Erythroblast (primary cell): ENCODE measurements at regions not wholly inside any gene's neighbourhood (a gene's known extent, or its start where the extent isn't known, plus 50 kb on each side); places are given as distances from the start of the nearest gene placed in this dataset.
A peak's percentile ranks its signal among the peaks of the same experiment; 100 is the strongest.

Experiments
- DNase-seq, 2 experiments: peaks; one replicate each; lab custom pipeline; 2025; lab: John Stamatoyannopoulos, UW
- GATA1 ChIP-seq: IDR thresholded peaks from 2 replicates; pipeline ENCODE4 v1.6.1; 2011; ENCODE audit warnings: low read depth, mild to moderate bottlenecking, control low read depth, low read length, moderate library complexity
- POLR2A ChIP-seq: IDR thresholded peaks from 2 replicates; pipeline ENCODE4 v1.6.1; 2011; ENCODE audit warnings: mild to moderate bottlenecking, low read length

DNA sequence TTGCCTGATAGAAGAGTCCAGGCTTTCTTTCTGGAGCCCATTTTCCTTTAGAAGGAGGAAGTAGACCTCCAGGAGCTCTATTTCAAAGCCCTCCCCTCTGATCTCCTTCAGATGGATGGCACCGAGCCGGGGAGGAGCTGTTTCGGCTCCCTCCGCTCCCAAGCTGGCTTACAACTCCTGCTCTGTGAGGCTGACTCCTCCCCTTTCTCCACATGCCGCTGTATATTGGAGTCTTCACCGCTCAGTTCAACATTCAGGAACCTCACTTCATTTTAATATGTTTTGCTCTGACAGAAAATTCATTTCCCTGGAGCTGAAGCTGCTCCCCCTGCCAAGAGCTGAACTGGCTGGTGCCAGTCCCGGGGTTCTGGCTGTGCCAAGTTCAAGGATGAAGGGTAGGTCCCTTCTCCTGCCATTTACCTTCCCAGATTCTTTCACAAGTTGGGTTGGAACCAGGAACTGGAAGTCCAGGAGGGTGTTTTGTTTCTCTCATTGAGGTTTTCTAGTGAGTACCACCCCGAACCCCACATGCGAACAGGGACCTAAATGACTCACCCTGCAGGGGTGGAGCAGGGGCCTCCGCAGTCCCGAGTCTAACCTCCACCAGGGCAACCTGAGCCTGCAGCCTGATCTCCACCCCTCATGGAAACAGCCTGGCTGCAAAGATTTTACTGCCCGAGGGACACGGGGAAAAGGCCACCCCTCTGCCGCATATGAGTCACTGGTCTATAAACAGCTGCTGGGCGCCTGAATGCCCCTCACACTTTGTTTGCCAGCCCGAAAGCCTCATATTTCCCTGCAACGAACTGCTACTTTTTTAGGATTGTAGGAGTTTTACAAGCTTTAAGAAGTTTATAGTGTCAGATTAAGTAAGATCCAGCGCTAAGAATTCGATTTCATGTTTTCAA is 68.6 kb upstream of the FOXA2 start:
- no peak for DNase-seq
- TF ChIP-seq GATA1 (no peak), POLR2A (no peak)

DNA sequence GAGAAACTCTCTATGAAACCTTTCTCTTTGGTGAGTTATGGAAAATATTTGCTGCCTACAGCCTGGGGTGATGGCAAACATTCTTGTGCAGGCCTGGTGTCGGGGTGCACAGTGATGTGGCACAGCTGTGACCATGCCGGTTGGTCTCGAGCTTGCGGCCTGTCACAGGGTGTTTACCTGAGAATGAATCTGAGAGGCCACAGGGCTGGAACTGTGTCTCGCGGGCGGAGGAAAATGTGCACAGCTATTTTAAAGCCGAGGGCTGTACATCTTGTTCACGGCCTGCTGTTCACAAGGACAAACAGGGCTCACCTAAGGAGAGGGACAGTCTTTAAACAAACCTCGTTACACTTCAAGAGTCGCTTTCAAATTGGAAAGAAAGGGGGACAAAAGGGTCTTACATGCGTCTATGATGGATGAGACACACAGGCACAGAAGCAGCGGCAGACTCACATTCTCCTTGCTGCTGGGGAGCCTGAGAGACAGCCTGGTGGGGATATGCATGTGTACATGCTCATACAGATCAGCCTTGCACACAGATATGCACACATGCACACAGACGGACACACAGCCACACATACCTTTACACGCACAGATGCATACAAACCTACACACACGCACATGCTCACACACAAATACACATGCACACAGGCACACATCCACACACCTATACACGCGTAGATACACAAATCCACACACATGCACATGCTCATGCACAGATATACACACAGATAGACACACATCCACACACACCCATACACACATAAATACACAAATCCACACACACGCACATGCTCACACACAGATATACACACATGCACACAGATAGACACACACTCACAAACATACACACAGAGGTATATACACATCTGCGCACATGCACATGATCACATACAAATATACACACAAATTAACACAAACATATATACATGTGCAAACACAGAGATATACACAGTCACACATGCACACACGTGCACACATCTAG is 69.6 kb upstream of the FOXA2 start:
- no peak for DNase-seq
- TF ChIP-seq GATA1 = no peak
- no peak for TF ChIP-seq POLR2A

- TF ChIP-seq GATA1 (no peak), POLR2A (no peak)
- no peak for DNase-seq
These were observed 79.2 kb upstream of the FOXA2 start for GRCh38 chr20:22663528-22664025.

DNA sequence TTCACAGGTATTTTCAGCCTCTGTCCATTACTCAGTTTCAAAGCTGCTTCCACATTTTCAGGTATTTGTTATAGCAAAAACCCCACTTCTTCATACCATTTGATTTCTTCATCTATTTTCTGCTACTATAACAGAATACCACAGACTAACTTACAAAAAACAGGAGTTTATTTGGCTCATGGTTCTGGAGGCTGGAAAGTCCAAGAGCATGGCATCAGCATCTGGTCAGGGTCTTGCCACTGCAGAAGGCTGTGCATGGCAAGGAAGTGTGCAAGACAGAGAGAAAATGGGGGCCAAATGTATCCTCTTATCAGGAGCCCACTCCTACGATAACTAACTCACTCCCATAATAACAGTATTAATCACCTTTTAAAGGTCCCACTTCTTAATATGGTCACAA is 82.8 kb upstream of the FOXA2 start:
- no peak for DNase-seq

GRCh38 chr20:22672191-22672590 is 87.8 kb upstream of the FOXA2 start:
- no peak for TF ChIP-seq POLR2A
- no peak for TF ChIP-seq GATA1
- DNase-seq = no peak

More for the DNA sequence above, 82.8 kb upstream of the FOXA2 start:
- TF ChIP-seq GATA1 (no peak), POLR2A (no peak)

DNA sequence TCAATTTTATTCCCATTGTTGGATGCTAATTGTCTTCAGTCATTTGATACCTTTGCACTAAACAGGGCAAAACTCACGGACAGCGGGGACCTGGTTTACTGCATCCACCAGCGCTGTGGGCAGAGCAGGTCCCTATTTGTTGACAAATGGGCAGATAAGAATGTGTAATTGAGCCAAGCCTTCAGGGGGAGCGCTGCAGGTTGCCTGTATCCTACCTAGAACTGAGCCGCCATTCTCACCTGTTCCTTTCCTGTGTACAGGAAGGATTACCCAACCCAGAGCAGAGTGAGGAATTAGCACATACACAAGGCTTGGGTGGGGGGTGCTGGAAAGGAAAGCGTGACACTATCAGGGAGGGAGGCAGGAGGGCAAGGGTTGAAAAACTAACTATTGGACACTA is 89.1 kb upstream of the FOXA2 start:
- no peak for TF ChIP-seq POLR2A
- TF ChIP-seq GATA1 = no peak
- DNase-seq = no peak

GRCh38 chr20:22675341-22675740 is 91.0 kb upstream of the FOXA2 start:
- no peak for TF ChIP-seq POLR2A
- no peak for TF ChIP-seq GATA1
- no peak for DNase-seq

DNA sequence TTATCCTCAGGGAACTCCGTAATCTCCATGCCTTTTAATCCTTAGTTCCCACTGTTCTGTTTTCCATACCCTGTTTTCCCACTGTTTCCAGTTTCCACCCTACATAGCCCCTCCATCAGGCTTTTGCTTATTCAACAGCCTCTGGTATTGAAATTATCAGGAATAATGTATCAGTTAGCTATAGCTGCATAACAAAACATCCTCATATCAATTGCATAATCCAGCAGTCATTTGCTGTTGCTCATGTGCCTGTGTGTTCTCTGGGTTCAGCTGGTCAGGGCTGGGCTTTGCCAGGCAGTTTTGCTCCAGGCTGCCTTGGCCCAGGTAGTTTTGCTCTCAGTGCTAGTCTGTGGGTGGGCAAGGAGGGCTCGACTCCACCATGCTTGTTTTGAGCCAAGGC is 94.3 kb upstream of the FOXA2 start:
- DNase-seq = no peak
- TF ChIP-seq GATA1 (no peak), POLR2A (no peak)

DNA sequence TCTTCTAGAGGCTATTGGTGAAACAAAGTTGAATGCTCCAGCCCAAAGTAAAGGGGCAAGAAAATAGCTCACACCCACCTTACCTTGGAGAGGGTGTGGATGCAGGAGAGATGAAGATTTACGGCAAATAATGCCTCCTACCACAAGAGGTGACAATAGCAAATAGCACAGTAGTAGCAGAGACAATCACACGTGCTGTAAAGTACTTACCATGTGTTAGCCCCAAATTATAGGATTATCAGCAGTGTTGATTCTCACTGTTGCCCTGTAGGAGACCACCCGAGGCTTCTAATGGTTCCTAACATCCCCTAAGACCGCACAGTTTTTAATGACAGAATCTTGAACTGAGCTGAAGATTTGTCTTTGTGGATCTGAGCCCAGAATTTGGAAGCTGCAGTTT is 94.8 kb upstream of the FOXA2 start:
- TF ChIP-seq POLR2A (no peak), GATA1 (no peak)
- no peak for DNase-seq

GRCh38 chr20:22680031-22680740 is 95.8 kb upstream of the FOXA2 start:
- no peak for DNase-seq
- no peak for TF ChIP-seq POLR2A
- no peak for TF ChIP-seq GATA1

DNA sequence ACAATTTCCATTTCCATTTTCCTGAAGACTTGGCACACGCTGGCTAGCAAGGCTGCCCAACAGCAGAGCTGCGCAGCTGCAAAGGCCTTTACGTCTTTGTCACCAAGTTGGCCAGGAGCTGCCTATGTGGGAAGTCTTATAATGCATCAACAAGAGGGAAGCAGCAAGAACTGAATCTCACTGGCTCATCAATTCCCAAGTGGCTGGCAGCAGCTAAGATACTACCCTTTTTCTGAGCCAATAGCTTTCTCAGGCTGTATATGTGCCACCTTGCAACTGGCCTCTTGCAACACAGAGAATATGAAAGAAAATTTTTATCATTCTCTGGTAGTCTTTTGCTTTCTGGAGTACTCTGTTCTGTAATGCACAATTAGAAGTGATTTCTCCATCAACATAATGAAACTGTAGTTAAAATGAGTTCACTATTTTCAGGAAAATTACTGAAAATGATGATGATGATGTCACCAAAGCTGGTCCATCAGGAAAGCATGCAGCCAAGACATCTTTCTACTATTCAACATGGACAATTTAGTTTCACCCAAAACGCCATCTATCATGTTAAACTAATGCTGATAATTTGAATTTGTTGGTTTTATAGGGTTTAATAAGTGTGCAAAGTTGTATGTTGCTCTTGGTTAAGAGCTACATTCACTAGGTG is 97.3 kb upstream of the FOXA2 start:
- no peak for TF ChIP-seq POLR2A
- no peak for DNase-seq

- TF ChIP-seq GATA1 (no peak), POLR2A (no peak)
- DNase-seq = no peak
These were observed 98.0 kb upstream of the FOXA2 start for GRCh38 chr20:22682381-22682780.

DNA sequence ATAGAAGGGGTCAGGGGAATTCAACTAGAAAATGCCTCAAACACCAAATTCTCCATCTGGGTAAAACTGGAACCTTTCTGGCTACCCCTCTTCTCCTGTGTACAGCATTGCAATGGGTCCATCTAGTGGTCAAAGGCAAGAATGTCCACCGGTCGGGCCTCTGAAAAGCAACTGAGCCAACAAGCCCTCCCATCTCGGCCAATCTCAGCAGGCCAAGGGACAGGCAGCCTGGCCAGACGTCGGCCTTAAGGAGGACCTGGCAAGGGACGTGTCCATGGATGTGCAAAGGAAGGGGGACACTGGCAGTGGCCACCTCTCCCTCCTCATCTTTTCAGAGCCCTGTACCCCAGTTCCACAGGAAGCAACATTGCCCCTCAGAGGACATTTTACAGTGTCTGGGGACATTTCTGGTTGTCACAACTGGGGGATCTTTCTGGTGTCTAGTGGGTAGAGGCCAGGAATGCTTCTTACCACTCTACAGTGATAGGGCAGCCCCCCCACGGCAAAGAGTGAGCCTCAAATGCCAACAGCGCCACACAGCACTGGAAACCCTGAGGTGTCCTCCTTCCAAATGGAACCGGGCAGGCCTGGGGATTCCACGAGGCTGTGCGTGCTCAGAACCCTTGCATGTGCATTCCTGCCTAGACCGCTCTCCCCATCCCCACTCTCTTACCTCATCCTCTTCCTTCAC is 99.8 kb upstream of the FOXA2 start:
- peak; percentile 38 to 65 for DNase-seq

More for the DNA sequence above, 99.8 kb upstream of the FOXA2 start:
- TF ChIP-seq POLR2A = no peak
- no peak for TF ChIP-seq GATA1
